ENCODE measurements at regions not wholly inside any gene's neighbourhood (a gene's known extent, or its start where the extent isn't known, plus 50 kb on each side); places are given as distances from the start of the nearest gene placed in this dataset.
A peak's percentile ranks its signal among the peaks of the same experiment; 100 is the strongest.

DNA sequence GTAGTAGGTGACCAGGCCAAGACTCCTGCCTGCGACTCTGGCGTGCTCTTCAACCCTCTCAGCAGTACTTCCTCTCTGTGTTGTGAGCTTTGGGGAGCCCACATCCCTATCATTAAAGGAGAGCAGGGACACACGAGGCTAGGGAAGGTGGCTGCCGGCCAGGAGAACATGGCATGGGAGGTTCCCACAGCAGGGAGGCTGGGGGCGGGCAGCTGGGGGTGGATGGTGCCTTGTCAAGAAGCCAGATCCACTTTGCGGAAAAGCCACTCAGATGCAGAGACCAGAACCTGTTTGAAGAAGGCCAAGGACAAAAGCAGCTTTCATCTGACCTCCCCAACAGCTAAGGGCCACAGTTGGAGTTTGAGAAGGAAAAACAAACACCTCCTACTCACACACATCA lies 198.6 kb downstream of the BCL11B start:
- peaks cover 0 to 8% of the 10 kb centered on the region in 2 donors for H3K4me1 ChIP-seq
- no peak for TF ChIP-seq POLR2A (IDR thresholded peaks at IDR 0.05)
- TF ChIP-seq, protein P1, sequence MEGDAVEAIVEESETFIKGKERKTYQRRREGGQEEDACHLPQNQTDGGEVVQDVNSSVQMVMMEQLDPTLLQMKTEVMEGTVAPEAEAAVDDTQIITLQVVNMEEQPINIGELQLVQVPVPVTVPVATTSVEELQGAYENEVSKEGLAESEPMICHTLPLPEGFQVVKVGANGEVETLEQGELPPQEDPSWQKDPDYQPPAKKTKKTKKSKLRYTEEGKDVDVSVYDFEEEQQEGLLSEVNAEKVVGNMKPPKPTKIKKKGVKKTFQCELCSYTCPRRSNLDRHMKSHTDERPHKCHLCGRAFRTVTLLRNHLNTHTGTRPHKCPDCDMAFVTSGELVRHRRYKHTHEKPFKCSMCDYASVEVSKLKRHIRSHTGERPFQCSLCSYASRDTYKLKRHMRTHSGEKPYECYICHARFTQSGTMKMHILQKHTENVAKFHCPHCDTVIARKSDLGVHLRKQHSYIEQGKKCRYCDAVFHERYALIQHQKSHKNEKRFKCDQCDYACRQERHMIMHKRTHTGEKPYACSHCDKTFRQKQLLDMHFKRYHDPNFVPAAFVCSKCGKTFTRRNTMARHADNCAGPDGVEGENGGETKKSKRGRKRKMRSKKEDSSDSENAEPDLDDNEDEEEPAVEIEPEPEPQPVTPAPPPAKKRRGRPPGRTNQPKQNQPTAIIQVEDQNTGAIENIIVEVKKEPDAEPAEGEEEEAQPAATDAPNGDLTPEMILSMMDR (IDR thresholded peaks at IDR 0.05): no peak
- H3K4me3 ChIP-seq (replicated peaks in 1 of 3): no peak overlapping the region
- DNase-seq: peak; percentile 41 to 69
- H3K27ac ChIP-seq: no peak overlapping the region
- no peaks in the 10 kb centered on the region for H3K9me3 ChIP-seq
- H3K27me3 ChIP-seq: no peaks in the 10 kb centered on the region
- 39 to 42% methylated on average over 6 of the region's 6 CpGs for WGBS, 2 donors
- intact Hi-C loops (cut with DNase I): no loop called here
- H3K36me3 ChIP-seq: no peaks in the 10 kb centered on the region

DNA sequence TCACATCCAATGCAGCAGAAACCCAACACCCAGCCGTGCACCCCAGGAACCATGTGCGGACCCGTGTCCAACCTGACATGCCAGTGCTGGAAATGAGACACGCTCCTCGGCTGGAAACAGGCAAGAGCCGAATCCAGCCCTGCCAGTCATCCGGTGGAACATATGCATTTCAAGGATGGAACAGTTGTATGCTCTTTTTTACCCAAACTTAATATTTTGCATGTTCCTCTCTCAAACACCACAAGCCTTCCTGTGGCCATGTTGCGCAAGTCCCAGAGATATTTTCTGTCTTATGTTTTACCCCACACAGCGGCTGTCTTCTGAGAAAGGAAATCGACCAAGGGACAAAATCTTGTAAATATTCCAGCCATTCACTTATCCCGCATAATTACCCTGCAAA lies 196.9 kb downstream of the BCL11B start:
- no peaks in the 10 kb centered on the region for H3K27me3 ChIP-seq
- intact Hi-C loops (cut with DNase I): no loop called here
- TF ChIP-seq, protein P1 (IDR thresholded peaks at IDR 0.05): no peak
- TF ChIP-seq POLR2A (IDR thresholded peaks at IDR 0.05): no peak
- no peak overlapping the region for H3K4me3 ChIP-seq (replicated peaks in 1 of 3)
- H3K4me1 ChIP-seq: peaks cover 0 to 8% of the 10 kb centered on the region in 2 donors
- no peaks in the 10 kb centered on the region for H3K9me3 ChIP-seq
- H3K27ac ChIP-seq: no peak overlapping the region
- H3K36me3 ChIP-seq: no peaks in the 10 kb centered on the region
- DNase-seq: no peak
- 88% methylated on average over 11 of the region's 11 CpGs for WGBS, 2 donors

DNA sequence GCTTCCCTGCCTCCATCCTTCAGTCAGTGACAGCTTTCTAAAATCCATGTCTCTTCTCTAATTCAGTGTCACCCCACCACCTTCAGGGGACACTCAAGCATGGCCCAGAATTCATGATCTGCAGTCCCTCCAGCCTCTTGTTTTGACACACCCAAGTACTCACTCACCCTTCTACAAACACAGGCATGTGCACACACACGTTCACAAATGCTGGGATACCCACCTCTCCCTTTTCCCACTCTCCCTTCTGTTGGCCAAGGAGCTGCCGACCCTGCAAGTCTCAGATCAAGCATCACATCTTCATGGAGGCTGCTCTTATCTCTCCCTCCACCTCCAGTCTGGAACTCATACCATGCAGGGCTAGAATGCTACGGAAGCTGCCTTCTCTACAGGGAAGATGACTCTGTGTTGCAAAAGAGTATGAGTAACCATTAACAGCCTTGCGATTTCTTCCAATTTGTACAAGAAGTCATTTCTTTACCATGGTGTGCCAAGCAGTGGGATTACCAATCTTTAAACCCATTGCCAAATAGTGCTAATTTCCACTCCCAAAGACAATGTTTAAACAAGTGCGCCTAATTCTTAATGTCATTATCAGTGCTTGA lies 196.1 kb downstream of the BCL11B start:
- Histone ChIP-seq H3K27me3 (no peaks in the 10 kb centered on the region), H3K4me1 (peaks cover 0 to 8% of the 10 kb centered on the region in 2 donors), H3K27ac (no peak overlapping the region), H3K4me3 (replicated peaks in 1 of 3) (no peak overlapping the region), H3K36me3 (no peaks in the 10 kb centered on the region), H3K9me3 (no peaks in the 10 kb centered on the region)
- no peak for DNase-seq
- WGBS, 2 donors: 72 to 74% methylated on average over 5 of the region's 5 CpGs
- TF ChIP-seq, protein P1 (IDR thresholded peaks at IDR 0.05): no peak
- TF ChIP-seq POLR2A (IDR thresholded peaks at IDR 0.05): no peak
- intact Hi-C loops (cut with DNase I): no loop called here

DNA sequence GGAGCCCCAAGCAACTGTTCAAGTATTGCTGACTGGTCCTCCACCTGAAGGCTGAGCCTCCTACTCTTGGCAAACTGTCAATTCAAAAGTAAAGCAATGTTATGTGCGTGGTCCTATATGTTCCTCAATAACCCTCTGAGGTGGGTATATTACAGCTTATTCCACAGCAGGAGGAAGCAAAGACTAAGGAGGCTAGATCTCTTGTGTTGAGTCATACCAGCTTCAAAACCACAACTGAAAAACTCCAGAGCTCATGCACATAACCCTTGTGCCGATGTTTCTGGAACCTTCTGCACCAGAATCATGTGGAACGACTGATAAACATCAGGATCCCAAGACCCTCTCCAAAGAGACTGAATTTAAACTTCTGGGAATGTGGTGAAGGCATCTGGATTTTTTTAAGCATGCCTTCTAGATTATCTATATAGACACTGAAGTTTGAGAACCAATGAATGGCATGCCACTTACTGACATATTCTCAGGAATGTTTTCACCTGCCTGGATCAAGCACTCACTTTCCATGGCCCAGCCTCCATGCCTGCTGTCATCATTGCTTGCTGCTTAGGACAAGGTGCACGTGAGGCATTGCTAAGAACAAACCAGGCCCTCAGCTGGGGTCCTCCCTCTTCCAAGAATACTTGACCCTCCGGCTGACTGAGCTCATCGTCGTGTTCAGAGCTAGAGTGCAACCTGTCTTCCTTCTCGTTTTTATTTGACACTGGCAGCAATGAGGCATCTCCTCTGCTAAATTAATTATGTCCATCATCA lies 194.7 kb downstream of the BCL11B start:
- H3K9me3 ChIP-seq: no peaks in the 10 kb centered on the region
- 56 to 57% methylated on average over 8 of the region's 8 CpGs for WGBS, 2 donors
- H3K27ac ChIP-seq: no peak overlapping the region
- no peaks in the 10 kb centered on the region for H3K36me3 ChIP-seq
- TF ChIP-seq POLR2A (IDR thresholded peaks at IDR 0.05): no peak
- TF ChIP-seq, protein P1 (IDR thresholded peaks at IDR 0.05): no peak
- no peak overlapping the region for H3K4me3 ChIP-seq (replicated peaks in 1 of 3)
- no peak for DNase-seq
- H3K4me1 ChIP-seq: peaks cover 0 to 8% of the 10 kb centered on the region in 2 donors
- intact Hi-C loops (cut with DNase I): no loop called here
- H3K27me3 ChIP-seq: no peaks in the 10 kb centered on the region

DNA sequence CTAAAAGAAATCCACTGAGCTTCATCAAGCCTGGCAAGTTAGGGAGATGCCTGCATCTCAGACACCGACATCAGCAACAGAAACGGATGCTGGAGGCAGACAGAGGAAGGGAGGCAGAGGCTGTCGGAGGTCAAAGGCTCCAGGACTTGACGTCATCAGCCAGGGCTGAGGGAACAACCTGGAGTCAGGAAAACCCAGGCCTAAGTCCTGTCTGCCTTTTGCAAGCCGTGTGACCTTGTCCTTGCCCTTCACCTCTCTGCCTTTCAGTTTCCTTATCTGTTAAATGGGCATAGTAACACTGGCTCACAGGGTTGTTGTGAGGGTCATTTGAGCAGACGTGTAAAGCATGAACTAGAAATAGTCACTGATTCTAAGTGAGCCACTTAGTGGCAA lies 194.2 kb downstream of the BCL11B start:
- TF ChIP-seq, protein P1 (IDR thresholded peaks at IDR 0.05): no peak
- no peak for TF ChIP-seq POLR2A (IDR thresholded peaks at IDR 0.05)
- no peaks in the 10 kb centered on the region for H3K27me3 ChIP-seq
- peaks cover 0 to 8% of the 10 kb centered on the region in 2 donors for H3K4me1 ChIP-seq
- DNase-seq: no peak
- no peak overlapping the region for H3K27ac ChIP-seq
- WGBS, 2 donors: 78 to 92% methylated on average over 6 of the region's 6 CpGs
- intact Hi-C loops (cut with DNase I): no loop called here
- H3K9me3 ChIP-seq: no peaks in the 10 kb centered on the region
- no peaks in the 10 kb centered on the region for H3K36me3 ChIP-seq
- H3K4me3 ChIP-seq (replicated peaks in 1 of 3): no peak overlapping the region
